HG02973 (cell line): ENCODE measurements at regions not wholly inside any gene's neighbourhood (a gene's known extent, or its start where the extent isn't known, plus 50 kb on each side); places are given as distances from the start of the nearest gene placed in this dataset.
"Not testable (repeated sequence)": the region's sequence is repeated elsewhere in the genome, so short reads cannot be mapped to it uniquely, and the experiment has no call there.

ENCODE experiments used
- ATAC-seq: cut with Tn5 transposase; IDR thresholded peaks from one replicate; pipeline ENCODE4 v1.9.1; 2021; ENCODE audit warnings: moderate library complexity; ENCODE audit not compliant: unreplicated experiment

- ATAC-seq: no peak
These were observed 77.4 kb upstream of the MEGF10 start for GRCh38 chr5:127213231-127213630.

- no peak for ATAC-seq
These were observed 74.5 kb upstream of the MEGF10 start for GRCh38 chr5:127216143-127216542.

GRCh38 chr5:127216898-127217675 is 73.5 kb upstream of the MEGF10 start:
- no peak for ATAC-seq

GRCh38 chr5:127221936-127222335 is 68.7 kb upstream of the MEGF10 start:
- not testable (repeated sequence) for ATAC-seq

GRCh38 chr5:127222571-127223156 is 67.9 kb upstream of the MEGF10 start:
- ATAC-seq: peak; percentile 73

- ATAC-seq: no peak
These were observed 67.2 kb upstream of the MEGF10 start for GRCh38 chr5:127223256-127223974.

- no peak for ATAC-seq
These were observed 62.7 kb upstream of the MEGF10 start for GRCh38 chr5:127227881-127228280.

GRCh38 chr5:127228540-127229184 is 61.9 kb upstream of the MEGF10 start:
- ATAC-seq: no peak

- peak; percentile 80 for ATAC-seq
These were observed 61.3 kb upstream of the MEGF10 start for GRCh38 chr5:127229185-127229889.

GRCh38 chr5:127231118-127231517 is 59.5 kb upstream of the MEGF10 start:
- ATAC-seq: no peak

GRCh38 chr5:127233590-127233989 is 57.0 kb upstream of the MEGF10 start:
- no peak for ATAC-seq

GRCh38 chr5:127235136-127235535 is 55.5 kb upstream of the MEGF10 start:
- ATAC-seq: no peak

GRCh38 chr5:127236254-127236653 is 54.3 kb upstream of the MEGF10 start:
- ATAC-seq: no peak
